ENCODE measurements at regions not wholly inside any gene's neighbourhood (a gene's known extent, or its start where the extent isn't known, plus 50 kb on each side); places are given as distances from the start of the nearest gene placed in this dataset.

DNA sequence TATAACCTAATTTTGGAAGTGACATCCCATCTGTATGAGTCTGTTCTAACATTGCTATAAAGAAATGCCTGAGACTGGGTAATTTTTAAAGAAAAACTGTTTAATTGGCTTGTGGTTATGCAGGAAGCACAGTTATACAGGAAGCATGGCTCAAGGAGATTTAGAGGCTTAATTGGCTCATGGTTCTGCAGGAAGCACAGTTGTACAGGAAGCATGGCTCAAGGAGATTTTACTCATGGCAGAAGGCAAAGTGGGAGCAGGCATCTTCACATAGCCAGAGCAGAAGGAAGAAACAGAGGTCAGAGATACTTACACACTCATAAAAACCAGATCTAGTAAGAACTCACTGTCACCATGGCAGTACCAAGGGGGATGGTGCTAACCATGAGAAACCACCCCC is 193.1 kb upstream of the ADAMTS9 start:
- Histone ChIP-seq H3K27me3 (ENCODE audit: control insufficient read depth, insufficient read depth, low read length) (no peaks in the 10 kb centered on the region), H3K4me3 (ENCODE audit: insufficient read depth, low read depth, low read length) (no peak overlapping the region), H3K36me3 (replicated peaks; ENCODE audit: control insufficient read depth, insufficient read depth, low read length) (no peaks in the 10 kb centered on the region)
- DNase-seq, result no peak

- Histone ChIP-seq H3K27me3 (ENCODE audit: control insufficient read depth, insufficient read depth, low read length) (no peaks in the 10 kb centered on the region), H3K4me3 (ENCODE audit: insufficient read depth, low read depth, low read length) (no peak overlapping the region), H3K36me3 (replicated peaks; ENCODE audit: control insufficient read depth, insufficient read depth, low read length) (no peaks in the 10 kb centered on the region)
- no peak for DNase-seq
Observed at GRCh38 chr3:64878362-64878761, 190.6 kb upstream of the ADAMTS9 start.

DNA sequence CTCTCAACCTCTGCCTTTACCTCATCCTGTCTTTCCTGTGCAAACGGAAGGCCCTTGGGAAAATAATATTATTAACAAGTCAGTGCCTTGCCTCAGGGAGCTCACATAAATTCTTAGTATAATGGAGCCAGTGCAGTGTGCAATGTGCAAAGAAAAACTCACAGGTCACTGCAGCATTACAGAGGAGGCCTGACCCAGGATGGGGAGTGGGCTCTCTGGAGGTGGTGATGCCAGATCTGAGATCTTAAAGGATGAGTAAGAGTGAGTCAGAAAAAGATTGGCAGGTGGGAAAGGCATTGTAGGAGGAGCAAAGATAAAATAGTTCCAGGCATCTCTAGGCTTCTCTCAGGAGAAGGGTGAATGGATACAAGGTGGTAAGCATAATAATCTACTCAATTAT is 185.6 kb upstream of the ADAMTS9 start:
- no peak overlapping the region for H3K4me3 ChIP-seq (ENCODE audit: insufficient read depth, low read depth, low read length)
- no peaks in the 10 kb centered on the region for H3K36me3 ChIP-seq (replicated peaks; ENCODE audit: control insufficient read depth, insufficient read depth, low read length)
- DNase-seq, result no peak
- H3K27me3 ChIP-seq (ENCODE audit: control insufficient read depth, insufficient read depth, low read length), result no peaks in the 10 kb centered on the region

DNA sequence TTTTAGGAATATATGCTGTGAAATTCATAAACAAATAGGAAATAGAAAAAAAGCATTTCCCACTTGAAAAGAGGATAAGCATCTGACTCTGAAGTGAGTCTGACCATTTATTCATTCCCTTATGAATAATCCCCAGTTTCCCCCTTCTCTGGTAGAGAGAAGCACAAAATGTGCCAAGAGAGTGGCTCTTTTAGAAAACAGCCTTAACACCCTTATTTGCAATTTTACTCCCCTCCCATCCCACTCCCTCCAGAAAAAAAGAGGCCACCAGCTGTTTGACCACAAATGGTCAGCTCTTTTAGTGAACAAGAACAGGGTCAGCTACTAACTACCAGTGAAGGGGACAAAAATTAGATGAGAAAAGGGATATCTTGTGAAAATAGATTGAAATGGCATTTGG is 184.5 kb upstream of the ADAMTS9 start:
- Histone ChIP-seq H3K4me3 (ENCODE audit: insufficient read depth, low read depth, low read length) (no peak overlapping the region), H3K27me3 (ENCODE audit: control insufficient read depth, insufficient read depth, low read length) (no peaks in the 10 kb centered on the region), H3K36me3 (replicated peaks; ENCODE audit: control insufficient read depth, insufficient read depth, low read length) (no peaks in the 10 kb centered on the region)
- DNase-seq, result no peak

DNA sequence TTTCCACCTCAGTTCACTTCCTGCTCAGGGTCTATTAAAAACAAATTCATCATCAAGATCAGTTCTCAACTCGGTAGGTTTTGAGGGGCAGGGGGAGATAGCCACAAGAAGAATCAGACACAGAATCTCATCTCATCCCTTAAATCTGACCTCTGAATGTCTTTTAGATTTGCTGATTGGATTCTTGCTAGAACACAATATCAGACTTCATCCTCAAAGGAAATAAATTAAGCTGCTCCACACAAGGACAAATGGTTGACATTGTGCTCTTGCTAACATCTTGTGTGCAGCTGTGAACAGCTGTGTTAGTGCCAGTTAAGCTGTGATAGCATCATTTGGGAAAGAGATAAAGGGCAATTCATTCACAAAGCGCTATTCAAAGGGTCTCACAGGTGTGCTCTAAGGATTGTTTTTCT is 184.0 kb upstream of the ADAMTS9 start:
- H3K4me3 ChIP-seq (ENCODE audit: insufficient read depth, low read depth, low read length), result no peak overlapping the region
- no peaks in the 10 kb centered on the region for H3K27me3 ChIP-seq (ENCODE audit: control insufficient read depth, insufficient read depth, low read length)
- no peaks in the 10 kb centered on the region for H3K36me3 ChIP-seq (replicated peaks; ENCODE audit: control insufficient read depth, insufficient read depth, low read length)
- no peak for DNase-seq

DNA sequence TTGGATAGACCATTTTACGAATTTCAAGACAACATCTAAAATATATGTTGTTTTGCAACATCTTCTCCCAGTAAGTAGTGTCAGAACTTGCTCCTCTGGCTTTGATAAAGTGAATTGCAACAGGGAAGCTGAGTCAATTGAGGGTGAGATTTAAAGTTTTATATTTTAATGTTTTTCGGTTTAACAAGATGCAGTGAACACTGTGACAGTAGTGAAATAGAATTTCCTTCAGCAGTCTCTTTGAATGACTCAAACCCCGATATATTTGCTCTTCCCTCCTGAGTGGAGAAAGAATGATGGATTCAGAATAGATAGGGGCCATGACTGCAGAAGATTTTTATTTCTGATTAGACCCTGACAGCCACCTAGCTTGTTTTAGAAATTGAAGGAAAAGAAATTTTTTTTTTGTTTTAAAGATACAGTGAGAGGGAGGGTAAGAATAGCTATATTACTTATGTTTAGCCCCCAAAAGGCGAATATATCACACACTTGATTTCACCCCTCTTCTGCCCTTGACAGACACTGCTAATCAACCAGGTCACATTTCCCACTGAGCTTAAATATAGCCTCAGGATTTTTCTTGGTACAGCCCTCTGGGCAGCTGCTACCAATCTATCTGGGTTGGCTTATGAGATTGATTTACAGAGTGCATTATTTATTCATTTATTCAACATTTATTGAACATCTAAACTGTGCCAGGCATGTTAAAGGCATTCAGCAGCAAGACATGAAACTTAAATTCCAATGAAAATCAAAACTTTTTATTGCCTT is 183.3 kb upstream of the ADAMTS9 start:
- Histone ChIP-seq H3K4me3 (ENCODE audit: insufficient read depth, low read depth, low read length) (no peak overlapping the region), H3K36me3 (replicated peaks; ENCODE audit: control insufficient read depth, insufficient read depth, low read length) (no peaks in the 10 kb centered on the region), H3K27me3 (ENCODE audit: control insufficient read depth, insufficient read depth, low read length) (no peaks in the 10 kb centered on the region)
- DNase-seq, result no peak

- DNase-seq, result no peak
- Histone ChIP-seq H3K27me3 (ENCODE audit: control insufficient read depth, insufficient read depth, low read length) (no peaks in the 10 kb centered on the region), H3K36me3 (replicated peaks; ENCODE audit: control insufficient read depth, insufficient read depth, low read length) (no peaks in the 10 kb centered on the region), H3K4me3 (ENCODE audit: insufficient read depth, low read depth, low read length) (no peak overlapping the region)
Observed at GRCh38 chr3:64867224-64867623, 179.4 kb upstream of the ADAMTS9 start.

DNA sequence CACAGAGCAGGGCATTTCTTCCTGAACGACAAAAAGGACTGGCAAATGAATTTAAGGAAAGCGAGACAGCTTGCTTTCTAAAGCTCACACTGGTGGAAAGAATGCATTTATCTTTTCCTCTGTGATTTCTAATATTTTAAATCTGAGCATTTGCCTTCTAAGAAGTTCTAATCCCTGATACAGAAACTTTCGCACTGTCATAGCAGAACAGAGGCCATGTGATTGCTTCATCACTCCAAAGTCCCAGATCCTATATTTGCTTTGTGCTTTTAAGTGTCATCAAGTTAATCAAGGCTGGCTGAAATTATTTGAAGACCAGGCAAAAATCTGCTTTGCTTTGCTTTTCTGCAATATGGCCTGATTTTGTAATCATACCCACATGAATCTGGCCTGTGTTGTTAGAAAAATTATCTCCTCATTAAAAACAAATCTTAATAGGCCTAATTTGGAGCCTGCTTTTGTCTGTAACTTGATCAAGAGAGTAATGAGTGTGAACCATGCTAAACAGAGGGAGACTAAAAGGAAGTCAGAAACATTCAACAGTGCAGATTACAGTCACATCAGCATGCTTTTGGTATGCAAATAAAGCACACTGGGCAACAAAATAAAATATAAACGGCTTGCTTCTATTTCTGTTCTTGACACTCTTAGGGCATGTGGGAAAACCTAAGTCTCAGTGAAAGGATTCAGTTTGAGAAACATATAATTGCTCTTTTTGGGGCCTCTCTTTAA is 178.2 kb upstream of the ADAMTS9 start:
- no peaks in the 10 kb centered on the region for H3K27me3 ChIP-seq (ENCODE audit: control insufficient read depth, insufficient read depth, low read length)
- DNase-seq, result no peak
- H3K36me3 ChIP-seq (replicated peaks; ENCODE audit: control insufficient read depth, insufficient read depth, low read length), result no peaks in the 10 kb centered on the region
- no peak overlapping the region for H3K4me3 ChIP-seq (ENCODE audit: insufficient read depth, low read depth, low read length)

DNA sequence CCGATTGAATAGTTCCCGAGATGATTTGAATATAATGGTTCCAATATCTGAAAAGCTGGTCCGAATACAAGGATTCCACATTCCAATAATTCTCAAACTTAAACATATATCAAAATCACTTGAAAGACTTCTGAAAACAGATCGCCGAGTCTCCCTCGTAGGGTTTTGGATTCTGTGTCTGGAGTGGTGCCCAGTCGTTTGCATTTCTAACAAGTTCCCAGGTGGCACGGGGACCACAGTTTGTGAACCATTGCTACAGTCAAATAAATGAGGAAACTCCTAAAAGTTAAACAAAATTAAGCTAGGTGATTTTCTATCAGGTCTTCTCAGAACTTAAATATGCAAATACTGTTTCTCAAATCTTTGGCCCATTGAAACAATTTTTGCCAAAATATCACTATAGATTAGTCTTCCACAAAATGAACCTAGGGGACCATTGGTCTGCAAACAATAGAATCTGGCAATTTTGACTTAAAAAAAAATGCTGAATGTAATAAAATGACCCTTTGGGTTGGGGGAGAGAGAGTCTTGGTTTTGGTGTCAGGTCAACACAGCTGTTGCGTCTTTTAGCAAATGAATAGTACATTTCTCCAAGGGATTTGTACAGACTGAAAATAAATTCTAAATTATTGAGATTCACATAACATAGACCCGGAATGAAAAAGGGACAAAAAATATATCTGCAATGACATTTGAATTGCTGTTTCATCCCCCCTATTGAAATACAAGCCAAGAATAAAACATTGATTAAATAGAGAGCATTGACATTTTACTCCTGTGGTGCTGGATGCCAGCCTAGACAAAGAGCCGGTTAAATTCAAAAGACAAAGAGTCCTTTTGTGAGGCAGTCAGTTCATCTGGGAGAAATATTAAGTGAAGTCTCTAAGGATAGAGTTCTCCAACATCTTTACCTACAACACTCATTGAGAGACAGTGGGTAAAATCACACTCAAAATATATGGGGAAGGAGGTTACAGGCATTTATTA is 175.7 kb upstream of the ADAMTS9 start:
- DNase-seq, result no peak
- H3K27me3 ChIP-seq (ENCODE audit: control insufficient read depth, insufficient read depth, low read length), result no peaks in the 10 kb centered on the region
- H3K4me3 ChIP-seq (ENCODE audit: insufficient read depth, low read depth, low read length), result no peak overlapping the region
- H3K36me3 ChIP-seq (replicated peaks; ENCODE audit: control insufficient read depth, insufficient read depth, low read length), result no peaks in the 10 kb centered on the region

DNA sequence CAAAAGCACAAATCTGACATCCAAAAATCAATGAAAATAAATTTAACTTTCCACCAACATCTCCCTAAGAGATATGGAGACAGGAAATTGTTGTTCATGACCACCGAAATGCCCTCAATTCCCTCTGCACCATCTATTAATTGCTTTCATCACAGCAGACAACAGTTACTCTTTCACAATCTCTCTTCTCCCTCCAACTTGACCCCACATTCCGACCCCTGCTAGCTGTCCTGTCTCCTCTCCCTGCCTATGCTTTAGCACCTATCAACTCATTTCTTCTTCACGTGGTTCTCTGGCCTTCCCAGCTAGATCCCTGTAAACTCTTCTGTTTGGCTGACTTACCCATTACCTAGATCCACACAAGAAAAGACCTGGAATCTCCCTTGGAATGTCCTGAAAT is 173.9 kb upstream of the ADAMTS9 start:
- no peaks in the 10 kb centered on the region for H3K36me3 ChIP-seq (replicated peaks; ENCODE audit: control insufficient read depth, insufficient read depth, low read length)
- H3K4me3 ChIP-seq (ENCODE audit: insufficient read depth, low read depth, low read length), result no peak overlapping the region
- H3K27me3 ChIP-seq (ENCODE audit: control insufficient read depth, insufficient read depth, low read length), result no peaks in the 10 kb centered on the region
- no peak for DNase-seq

- H3K36me3 ChIP-seq (replicated peaks; ENCODE audit: control insufficient read depth, insufficient read depth, low read length), result no peaks in the 10 kb centered on the region
- H3K27me3 ChIP-seq (ENCODE audit: control insufficient read depth, insufficient read depth, low read length), result no peaks in the 10 kb centered on the region
- no peak for DNase-seq
- H3K4me3 ChIP-seq (ENCODE audit: insufficient read depth, low read depth, low read length), result no peak overlapping the region
Observed at GRCh38 chr3:64860536-64860870, 172.7 kb upstream of the ADAMTS9 start.

DNA sequence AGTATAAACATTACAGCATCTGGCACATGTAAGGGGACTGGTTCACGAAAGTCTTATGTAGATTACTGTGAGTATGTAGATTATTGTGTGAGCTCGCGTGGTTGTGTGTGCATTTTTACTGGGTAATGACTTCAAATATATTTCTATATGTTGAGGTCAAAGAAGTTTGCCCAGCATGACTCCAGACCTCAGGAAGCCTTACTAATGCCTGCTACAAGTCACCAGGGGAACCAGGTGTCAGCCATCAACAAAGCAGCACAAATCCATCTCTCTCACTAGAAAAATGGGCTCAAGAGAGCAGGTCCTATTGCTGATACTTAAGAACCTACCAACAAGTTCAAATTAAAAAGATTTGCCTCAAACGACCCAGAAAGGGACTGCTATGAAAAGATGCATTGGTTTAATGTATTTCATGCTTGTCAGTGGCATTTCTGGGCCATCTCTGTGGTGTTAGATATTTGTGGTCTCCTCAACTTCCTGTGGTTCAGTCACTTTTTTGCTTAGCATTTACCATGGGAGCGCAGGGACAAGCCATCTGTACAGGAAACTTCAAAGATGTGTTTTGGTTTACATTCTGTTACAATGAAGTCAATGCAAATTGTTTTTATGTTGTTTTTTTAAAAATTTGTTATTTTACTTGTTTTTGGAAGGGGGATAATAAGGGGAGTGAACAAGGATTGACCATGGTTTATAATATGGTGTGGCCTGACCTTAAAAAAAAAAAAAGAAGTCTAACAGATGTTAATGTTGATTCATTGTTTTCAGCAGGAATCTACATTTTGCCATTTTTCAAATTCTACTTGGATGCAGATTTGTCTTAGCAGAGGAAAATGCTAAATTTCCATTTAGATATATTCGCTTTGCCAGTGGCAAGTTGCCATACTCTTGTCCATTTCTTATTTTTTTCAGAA is 172.1 kb upstream of the ADAMTS9 start:
- no peak for DNase-seq
- Histone ChIP-seq H3K36me3 (replicated peaks; ENCODE audit: control insufficient read depth, insufficient read depth, low read length) (no peaks in the 10 kb centered on the region), H3K4me3 (ENCODE audit: insufficient read depth, low read depth, low read length) (no peak overlapping the region), H3K27me3 (ENCODE audit: control insufficient read depth, insufficient read depth, low read length) (no peaks in the 10 kb centered on the region)

DNA sequence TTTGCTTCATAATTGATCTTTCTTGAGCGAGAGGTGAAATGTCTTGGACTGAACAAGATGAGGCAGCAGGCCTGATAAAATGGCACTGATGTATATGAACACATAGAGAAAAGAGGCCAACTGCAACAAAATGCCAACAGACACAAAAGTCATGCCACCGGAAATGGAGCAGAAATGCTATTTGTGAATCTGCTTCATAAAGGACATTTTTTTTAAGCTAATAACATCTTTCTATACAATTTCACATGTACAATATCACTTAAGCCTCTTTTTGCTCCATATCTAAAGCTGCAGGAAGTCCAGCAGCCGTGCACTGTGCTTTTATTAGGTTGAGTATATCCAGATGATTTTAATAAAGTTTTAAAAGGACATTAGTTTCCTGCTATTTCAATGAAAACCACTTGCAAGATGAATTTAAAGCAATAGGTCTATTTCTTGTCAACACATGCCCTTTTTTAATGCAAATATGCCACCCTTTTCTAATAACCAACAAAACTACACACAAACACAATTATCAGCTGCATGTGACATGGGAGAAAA is 169.2 kb upstream of the ADAMTS9 start:
- Histone ChIP-seq H3K36me3 (replicated peaks; ENCODE audit: control insufficient read depth, insufficient read depth, low read length) (no peaks in the 10 kb centered on the region), H3K4me3 (ENCODE audit: insufficient read depth, low read depth, low read length) (no peak overlapping the region), H3K27me3 (ENCODE audit: control insufficient read depth, insufficient read depth, low read length) (no peaks in the 10 kb centered on the region)
- DNase-seq, result no peak

GRCh38 chr3:64856106-64856505 is 168.3 kb upstream of the ADAMTS9 start:
- Histone ChIP-seq H3K4me3 (ENCODE audit: insufficient read depth, low read depth, low read length) (no peak overlapping the region), H3K27me3 (ENCODE audit: control insufficient read depth, insufficient read depth, low read length) (no peaks in the 10 kb centered on the region), H3K36me3 (replicated peaks; ENCODE audit: control insufficient read depth, insufficient read depth, low read length) (no peaks in the 10 kb centered on the region)
- DNase-seq, result no peak
